ENCODE measurements at regions not wholly inside any gene's neighbourhood (a gene's known extent, or its start where the extent isn't known, plus 50 kb on each side); places are given as distances from the start of the nearest gene placed in this dataset.

GRCh38 chr3:84096188-84096587, 862.6 kb upstream of the CADM2 start:
- Histone ChIP-seq H3K27me3 (no peaks in the 10 kb centered on the region), H3K4me3 (no peak overlapping the region), H3K36me3 (no peaks in the 10 kb centered on the region), H3K9me3 (no peaks in the 10 kb centered on the region), H3K4me1 (no peaks in the 10 kb centered on the region), H3K27ac (no peak overlapping the region)
- ATAC-seq (no peak), DNase-seq (no peak)
- TF ChIP-seq, protein P1, sequence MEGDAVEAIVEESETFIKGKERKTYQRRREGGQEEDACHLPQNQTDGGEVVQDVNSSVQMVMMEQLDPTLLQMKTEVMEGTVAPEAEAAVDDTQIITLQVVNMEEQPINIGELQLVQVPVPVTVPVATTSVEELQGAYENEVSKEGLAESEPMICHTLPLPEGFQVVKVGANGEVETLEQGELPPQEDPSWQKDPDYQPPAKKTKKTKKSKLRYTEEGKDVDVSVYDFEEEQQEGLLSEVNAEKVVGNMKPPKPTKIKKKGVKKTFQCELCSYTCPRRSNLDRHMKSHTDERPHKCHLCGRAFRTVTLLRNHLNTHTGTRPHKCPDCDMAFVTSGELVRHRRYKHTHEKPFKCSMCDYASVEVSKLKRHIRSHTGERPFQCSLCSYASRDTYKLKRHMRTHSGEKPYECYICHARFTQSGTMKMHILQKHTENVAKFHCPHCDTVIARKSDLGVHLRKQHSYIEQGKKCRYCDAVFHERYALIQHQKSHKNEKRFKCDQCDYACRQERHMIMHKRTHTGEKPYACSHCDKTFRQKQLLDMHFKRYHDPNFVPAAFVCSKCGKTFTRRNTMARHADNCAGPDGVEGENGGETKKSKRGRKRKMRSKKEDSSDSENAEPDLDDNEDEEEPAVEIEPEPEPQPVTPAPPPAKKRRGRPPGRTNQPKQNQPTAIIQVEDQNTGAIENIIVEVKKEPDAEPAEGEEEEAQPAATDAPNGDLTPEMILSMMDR (IDR thresholded peaks at IDR 0.05) = no peak
- intact Hi-C loops (cut with DNase I) = no loop called here

DNA sequence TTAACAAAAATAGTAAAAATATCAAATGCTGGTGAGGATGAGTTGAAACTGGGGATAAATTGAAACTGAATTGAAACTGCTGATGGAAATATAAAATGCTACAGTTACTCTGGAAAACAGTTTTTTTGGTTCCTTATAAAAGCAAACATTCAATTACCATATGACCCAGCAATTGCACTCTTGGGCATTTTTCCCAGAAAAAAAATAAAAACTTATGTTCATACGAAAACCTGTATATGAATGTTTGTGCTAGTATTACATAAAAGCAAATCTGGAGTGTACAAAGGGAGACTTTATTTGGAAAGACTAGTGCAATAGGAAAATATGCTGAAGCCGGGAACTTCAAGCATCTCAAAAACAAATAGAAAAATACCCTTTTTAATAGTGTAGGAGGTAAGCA, 857.9 kb upstream of the CADM2 start:
- H3K27ac ChIP-seq = no peak overlapping the region
- no peaks in the 10 kb centered on the region for H3K27me3 ChIP-seq
- DNase-seq (no peak), ATAC-seq (no peak)
- TF ChIP-seq, protein P1 (IDR thresholded peaks at IDR 0.05) = no peak
- no peaks in the 10 kb centered on the region for H3K4me1 ChIP-seq
- no peaks in the 10 kb centered on the region for H3K9me3 ChIP-seq
- H3K36me3 ChIP-seq = no peaks in the 10 kb centered on the region
- intact Hi-C loops (cut with DNase I) = no loop called here
- H3K4me3 ChIP-seq = no peak overlapping the region

DNA sequence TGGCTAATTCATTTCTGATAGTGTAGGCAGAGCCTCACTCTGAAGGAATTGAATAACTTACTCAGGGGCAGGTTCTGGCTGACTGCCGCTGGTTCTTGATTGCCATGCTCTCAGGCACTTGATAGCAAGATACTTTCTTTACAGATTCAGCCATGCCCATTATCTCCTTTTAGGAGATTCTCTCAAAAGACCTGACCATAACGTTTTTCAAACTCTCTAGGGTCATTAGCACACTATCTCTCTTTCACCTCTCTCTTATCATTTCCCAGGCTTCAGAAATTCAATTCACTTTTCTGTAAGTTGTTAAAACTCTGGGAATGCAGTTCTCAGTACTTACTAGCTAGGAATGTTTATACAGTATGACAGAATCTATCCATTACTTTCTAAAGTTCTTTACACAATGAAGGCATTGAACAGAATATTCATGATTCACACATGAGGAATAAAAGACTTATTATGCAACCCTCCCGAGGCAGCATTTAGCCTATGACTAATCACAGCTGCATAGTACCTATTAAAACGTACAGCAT, 850.3 kb upstream of the CADM2 start:
- TF ChIP-seq, protein P1 (IDR thresholded peaks at IDR 0.05) = no peak
- no peak for DNase-seq
- peak; percentile 38 for ATAC-seq

GRCh38 chr3:84109911-84110310, 848.9 kb upstream of the CADM2 start:
- H3K27ac ChIP-seq = no peak overlapping the region
- H3K4me3 ChIP-seq = no peak overlapping the region
- H3K36me3 ChIP-seq = no peaks in the 10 kb centered on the region
- DNase-seq (no peak), ATAC-seq (no peak)
- no peaks in the 10 kb centered on the region for H3K27me3 ChIP-seq
- intact Hi-C loops (cut with DNase I) = no loop called here
- no peaks in the 10 kb centered on the region for H3K4me1 ChIP-seq
- TF ChIP-seq, protein P1 (IDR thresholded peaks at IDR 0.05) = no peak
- no peaks in the 10 kb centered on the region for H3K9me3 ChIP-seq

More for the DNA sequence above, 850.3 kb upstream of the CADM2 start:
- Histone ChIP-seq H3K4me1 (no peaks in the 10 kb centered on the region), H3K27ac (no peak overlapping the region), H3K27me3 (no peaks in the 10 kb centered on the region), H3K36me3 (no peaks in the 10 kb centered on the region), H3K9me3 (no peaks in the 10 kb centered on the region), H3K4me3 (no peak overlapping the region)
- intact Hi-C loops (cut with DNase I) = no loop called here

- no peaks in the 10 kb centered on the region for H3K27me3 ChIP-seq
- TF ChIP-seq, protein P1 (IDR thresholded peaks at IDR 0.05) = no peak
- peaks cover 0 to 6% of the 10 kb centered on the region in 2 donors for H3K9me3 ChIP-seq
- DNase-seq (no peak), ATAC-seq (no peak)
- intact Hi-C loops (cut with DNase I) = no loop called here
- H3K36me3 ChIP-seq = no peaks in the 10 kb centered on the region
- H3K27ac ChIP-seq = no peak overlapping the region
- H3K4me1 ChIP-seq = no peaks in the 10 kb centered on the region
- no peak overlapping the region for H3K4me3 ChIP-seq
These were observed 848.0 kb upstream of the CADM2 start for GRCh38 chr3:84110787-84111186.

All from left lung (tissue), 4 donors.